HG03565 (cell line): ENCODE measurements at regions not wholly inside any gene's neighbourhood (a gene's known extent, or its start where the extent isn't known, plus 50 kb on each side); places are given as distances from the start of the nearest gene placed in this dataset.

ENCODE experiments used
- ATAC-seq: cut with Tn5 transposase; IDR thresholded peaks from one replicate; pipeline ENCODE4 v1.9.1; 2021; ENCODE audit warnings: mild to moderate bottlenecking, moderate library complexity; ENCODE audit not compliant: unreplicated experiment

DNA sequence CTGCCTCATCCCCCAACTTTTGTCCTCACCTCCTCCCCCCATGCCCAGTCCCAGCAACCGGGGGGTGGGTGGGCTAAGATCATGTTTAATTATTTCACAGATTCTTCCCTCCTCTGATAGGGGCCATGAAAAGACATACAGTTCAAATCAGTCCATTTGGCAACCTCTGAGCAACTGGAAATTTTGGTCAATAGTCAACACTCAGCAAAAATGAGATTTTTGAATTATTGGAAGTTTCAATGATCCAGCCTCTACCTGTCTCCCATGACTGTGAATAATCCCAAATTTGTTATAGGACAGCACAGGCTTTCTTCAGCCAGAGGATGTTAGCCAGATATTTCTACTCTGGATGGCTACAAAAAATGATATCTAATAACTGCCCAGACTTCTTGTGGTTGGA, 549.9 kb downstream of the TNS1 start:
- ATAC-seq = no peak

DNA sequence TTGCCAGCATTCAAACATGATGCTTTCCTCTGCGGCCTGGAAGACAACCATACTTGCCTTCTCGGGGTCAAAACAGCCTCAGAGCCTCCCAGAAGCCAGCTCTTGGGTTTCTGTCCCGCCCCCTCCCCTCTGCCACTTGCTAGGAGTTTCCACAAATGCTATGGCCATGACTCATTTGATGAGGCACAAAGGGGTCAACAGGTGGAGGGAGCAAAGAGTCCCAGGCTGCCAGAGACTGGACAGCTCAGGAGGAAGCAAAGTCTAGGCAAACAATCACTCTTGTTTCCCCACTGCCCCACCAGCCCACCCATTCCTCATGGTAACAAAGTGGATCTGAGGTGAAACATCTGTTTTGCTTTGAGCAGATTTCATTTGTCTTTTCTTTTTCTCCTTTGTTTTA, 551.1 kb downstream of the TNS1 start:
- ATAC-seq = no peak

DNA sequence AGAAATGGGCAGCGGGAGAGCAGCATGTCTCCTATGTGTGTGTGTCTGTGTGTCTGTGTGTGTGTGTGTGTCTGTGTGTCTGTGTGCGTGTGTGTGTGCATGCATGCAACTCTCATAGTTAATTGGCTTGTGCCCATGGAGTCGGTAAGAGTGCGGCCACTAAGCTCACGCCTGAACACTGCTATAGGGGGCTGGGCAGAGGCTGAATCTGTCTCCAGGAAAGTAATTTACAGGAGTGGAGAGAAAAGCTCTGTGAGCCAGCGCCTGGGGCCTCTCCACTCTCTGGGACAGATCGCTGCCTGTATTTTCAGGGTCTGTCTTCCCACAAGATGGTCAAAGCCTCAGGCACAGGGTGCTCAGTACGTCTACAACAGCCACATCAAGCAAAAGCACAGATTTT, 553.4 kb downstream of the TNS1 start:
- no peak for ATAC-seq

DNA sequence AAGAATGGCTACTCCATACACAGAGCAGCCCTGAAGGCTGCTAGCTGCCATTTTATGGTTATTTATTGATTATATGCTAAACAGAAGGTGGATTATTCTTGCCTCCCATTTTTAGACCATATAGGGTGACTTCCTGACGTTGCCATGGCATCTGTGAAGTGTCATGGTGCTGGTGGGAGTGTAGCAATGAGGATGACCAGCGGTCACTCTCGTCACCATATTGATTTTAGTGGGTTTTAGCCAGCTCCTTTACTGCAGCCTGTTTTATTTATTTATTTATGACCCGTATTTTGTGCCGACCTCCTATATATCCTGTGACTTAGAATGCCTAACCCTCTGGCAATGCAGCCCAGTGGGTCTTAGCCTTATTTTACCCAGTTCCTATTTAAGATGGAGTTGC, 553.9 kb downstream of the TNS1 start:
- no peak for ATAC-seq

DNA sequence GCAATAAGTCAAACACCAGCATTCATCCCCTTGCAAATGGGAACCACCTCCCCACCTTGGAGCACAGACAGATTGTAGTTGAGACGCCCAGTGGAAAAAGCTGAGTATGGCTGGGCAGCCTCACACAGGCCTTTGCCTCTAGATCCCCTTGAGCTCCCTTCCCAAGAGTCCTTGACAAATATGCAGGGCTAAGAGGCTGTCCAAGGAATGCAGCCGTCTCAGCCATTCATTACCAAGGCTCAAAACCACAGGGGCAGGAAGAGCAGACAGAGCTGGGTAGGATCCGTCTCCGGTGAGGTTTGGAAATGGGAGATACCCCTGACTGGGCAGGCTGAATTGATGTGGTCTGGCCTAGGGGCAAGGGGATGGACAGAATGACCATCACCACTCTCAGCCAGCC, 557.1 kb downstream of the TNS1 start:
- ATAC-seq = no peak

DNA sequence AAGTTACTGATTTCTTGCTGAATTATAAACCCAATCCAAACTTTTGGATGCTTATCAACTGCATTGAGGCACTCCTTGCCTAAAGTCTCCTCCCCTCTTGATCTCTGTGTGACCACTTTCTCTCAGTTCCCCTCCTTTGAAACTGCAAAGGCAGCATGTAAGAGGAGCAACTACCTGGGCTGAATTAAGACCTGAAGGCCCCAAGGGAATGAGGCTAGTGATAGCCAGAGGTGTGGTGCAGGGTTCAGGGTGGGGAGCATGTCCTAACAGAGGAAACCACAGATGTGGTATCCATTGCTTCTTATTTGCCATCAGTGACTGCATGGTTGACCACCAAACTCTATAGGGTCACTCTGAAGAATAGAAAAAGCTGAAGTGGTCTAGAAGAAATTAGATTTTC, 557.9 kb downstream of the TNS1 start:
- peak; percentile 58 for ATAC-seq

DNA sequence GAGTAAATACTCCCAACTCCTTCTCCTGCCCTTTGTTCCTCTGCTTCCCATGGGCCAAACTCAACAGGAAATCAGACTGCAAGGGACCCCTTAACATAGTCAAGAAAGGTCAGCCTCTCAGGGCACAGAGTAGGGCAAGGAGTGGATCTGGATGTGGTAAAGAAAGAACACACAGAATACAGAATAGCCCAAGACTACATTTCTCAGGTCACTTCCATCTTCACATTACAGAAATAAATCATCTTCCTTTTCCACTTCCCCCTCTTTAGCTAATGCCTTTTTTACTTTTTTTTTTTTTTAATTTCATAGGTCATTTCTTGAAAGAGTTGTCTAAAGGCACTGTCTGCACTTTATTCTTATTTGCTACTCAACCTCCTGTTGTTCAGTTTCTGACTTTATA, 558.3 kb downstream of the TNS1 start:
- no peak for ATAC-seq

DNA sequence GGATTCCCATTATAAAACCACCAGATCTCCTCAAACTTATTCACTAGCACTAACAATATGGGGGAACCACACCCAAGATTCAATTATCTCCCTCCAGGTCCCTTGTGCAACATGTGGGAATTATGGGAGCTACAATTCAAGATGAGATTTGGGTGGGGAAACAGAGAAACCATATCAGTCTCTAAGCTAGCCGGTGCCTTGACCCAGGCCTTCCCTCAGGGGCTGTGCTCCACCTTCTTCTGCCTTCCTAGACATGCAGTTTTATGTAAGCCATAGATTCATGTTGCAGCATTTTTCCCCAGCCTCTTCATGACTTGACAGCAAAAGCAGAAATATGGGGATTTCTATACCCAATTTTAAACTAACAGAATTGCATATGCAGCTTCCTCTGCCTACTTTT, 559.2 kb downstream of the TNS1 start:
- ATAC-seq = no peak

DNA sequence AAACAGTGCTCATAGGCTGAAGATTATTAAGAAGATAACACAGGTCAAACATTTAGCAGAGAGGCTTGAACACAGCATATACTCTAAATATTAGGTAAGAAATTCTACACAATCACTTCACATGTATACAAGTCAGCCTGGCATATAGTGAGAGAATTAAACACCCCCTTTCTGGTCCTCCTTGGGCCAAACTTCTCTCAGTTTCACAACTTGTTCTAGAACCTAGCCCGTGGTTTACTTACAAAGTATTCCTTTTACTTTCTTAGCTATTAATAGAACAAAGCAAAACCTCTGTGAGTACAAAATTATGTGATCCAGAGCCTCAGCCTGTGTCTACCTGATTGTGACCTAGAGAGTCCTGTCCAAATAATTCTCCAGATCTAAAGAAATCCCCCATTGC, 562.8 kb downstream of the TNS1 start:
- ATAC-seq = peak; percentile 55

DNA sequence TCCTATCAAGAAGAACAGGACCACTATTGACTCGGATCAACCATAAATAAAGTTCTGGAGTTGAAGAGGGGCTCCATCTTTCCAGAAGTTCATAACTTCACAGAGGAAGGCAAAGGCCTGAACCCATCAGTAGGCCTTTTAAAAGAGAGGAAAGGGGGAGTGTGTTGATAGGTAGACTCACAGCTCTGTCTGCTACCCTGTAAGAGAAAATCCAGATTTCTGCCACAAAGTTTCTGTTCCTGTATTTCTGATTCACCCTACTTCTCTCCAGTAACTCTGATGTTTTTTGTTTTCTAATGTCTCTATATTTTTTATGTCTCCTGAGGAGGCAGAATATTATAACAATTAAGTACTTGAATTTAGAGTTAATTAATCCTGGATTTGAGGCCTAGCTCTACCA, 564.0 kb downstream of the TNS1 start:
- ATAC-seq = peak; percentile 37

DNA sequence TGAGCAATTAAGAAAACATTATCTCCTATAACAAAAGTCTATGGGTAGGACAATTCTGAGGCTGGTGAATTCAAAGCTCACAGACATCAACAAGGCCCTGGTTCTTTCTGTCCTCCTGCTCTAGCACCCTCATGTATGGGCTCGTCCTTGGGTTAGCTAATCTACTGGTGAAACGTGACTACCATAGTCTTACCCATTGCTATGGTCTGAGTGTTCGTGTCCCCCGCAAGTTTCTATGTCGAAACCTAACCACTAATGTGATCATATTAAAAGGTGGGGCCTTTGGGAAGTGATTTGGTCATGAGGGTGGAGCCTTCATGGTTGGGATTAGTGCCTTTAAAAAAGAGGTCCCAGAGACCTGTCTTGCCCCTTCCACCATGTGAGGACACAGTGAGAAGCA, 564.7 kb downstream of the TNS1 start:
- no peak for ATAC-seq

DNA sequence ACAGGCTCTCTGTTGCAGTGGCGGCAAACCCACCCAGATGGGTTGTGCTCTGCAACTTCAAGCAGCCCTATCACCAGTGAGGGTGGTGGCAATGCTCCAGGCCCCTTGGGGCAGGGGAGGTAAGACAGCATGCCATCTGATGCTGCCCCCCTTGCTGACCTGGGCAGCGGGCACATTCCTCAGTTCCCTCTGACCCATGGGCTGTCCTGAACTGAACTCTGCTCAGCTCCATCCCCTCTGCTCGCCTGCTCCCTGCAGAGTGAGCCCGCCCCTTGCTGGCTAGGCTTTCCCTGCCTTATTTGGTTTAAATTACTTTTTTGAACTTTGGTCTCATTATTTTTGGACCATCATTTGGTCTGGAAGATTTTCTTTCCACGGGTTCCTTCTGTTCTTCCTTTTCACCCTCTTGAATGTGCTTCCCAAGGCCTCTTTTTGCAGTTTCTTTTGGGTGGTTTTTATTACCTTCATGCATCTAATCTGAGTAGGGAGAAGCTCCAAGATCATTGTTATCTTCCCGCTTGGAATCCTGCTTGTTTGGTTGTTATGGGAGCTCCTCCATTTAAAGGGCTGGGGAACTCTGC, 565.4 kb downstream of the TNS1 start:
- no peak for ATAC-seq

DNA sequence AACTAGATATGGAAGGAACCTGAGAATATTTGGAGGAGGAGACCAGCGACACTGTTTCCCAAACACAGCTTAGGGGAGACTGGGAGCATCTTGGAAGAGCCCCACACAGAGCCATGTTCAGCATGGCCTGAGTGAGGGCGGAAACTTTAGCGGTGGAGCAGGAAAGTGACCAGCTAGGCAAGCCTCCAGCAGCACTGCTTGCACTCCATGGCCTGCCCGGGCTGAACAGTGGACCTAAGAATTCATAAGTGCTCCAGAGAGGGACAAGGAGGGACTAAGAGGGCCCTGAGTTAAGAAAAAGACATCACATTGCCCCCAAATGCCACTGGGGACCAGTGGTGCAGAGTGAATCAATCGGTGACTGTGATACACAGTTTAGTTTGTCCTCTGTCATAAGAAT, 566.4 kb downstream of the TNS1 start:
- no peak for ATAC-seq

DNA sequence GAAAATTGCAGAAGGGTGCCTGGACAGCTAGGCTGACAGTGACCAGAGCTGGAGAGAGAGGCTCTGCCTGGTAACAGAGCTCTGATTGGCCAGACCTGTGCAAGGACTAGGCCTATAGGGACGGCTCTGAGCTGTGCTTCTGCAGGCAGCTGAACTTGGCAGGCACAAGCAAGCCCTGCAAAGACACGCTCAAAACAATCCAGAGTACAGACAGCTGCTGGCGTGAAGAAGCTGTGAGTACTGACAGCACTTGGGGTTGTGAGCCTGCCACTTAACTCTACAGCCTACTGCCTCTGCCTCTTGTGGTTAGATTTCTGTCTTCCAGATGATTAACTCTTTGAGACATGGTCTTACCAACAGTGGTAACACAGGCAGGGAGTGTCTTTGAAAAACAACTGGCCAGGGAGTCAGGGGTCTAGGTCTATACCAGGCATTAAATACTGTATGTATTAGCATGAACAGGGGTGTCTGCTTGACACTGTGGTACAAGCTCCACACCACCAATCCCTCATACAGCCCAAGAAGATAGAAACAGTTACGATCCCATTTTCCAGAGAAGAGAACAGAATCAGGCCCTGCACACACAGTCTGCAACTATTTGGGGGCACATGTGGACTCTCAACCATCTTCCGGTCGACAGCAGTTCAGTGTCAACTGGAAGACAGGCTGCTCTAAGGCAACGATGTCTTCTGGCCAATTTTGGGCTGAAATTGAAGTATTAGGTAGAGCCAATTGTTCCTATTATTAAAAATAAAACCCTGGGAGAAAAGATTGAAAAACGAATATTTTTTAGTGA, 568.4 kb downstream of the TNS1 start:
- ATAC-seq = peak; percentile 98

DNA sequence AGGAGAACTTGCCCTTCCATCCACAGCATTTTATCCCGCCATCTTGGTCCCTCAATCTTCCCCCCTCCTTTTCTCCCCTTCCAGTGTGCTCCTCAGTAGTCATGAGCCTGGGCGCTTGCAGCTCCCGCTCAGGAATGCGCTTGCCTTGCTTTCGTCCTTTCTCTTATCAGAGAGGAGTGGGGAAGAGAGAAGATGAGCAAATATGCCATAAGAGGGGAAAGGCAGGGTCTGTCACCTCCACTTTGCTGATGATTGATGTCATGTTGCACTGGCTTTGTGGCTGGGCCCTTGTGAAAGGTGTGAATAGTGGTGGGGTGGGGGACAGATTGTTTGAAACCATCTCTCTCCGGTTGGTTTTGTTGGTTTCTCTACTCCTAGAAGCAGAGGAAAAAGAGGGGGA, 569.3 kb downstream of the TNS1 start:
- ATAC-seq = no peak

DNA sequence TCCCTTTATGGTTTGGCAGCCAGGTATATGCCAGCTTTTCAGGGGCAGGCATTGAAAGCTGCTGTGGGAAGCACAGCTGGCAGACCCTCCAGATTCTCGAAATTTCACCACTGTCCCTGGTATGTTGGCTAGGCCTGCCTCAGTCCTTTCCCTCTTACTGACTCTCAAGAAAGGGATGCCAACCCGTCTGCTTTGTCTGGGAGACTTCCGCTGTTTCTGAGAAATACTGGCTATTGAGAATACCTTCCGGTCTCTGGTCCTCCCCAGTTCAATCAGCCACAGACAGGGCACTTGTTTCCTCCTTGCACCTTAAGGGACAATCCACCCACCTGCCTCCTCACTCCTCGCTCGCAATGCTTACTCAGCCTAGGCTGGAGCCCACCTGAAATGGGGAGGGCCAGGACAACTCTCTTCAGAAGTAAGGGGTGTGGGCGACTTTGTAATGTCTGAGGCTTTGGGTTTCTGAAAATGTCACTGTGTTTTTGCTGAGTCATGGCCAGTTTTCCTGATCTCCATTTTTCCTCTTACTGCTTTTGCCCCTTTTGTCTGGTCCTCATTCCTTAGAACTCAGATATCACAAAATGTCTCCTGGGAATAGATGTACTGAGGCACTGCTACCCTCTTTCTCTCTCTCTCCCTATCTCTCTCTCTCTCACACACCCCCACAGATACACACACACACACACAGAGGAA, 571.1 kb downstream of the TNS1 start:
- no peak for ATAC-seq

DNA sequence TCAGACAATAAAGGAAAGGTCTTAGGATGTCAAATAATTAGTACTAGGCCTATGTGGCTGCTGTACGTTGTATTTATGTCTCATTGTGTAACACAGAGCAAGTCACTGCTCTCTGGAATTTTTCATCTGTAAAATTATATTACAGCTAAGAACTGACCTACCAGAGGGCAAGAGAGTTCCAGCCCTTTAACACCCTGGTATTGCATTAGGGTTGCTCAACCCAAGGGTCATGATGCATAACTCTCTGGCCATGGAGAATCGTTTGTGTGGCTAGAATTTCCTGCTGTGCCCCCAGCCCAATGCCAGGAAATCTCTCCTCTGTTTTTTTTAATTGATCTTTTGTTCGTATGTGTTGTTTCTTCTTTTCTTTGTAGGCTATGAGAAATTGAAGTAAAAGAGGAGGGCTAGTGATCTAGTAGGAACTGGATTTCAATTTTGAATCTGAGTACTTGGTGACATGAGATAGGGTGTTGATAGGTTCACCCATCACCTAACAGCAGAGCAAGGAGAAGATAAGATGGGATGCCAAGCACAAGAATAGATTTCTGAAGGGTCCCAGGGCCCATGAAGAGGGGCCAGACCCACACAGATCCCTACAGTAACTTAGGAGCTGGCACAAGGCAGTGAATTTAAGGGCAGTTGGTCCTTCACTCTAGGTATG, 571.2 kb upstream of the TNP1 start:
- ATAC-seq = no peak

DNA sequence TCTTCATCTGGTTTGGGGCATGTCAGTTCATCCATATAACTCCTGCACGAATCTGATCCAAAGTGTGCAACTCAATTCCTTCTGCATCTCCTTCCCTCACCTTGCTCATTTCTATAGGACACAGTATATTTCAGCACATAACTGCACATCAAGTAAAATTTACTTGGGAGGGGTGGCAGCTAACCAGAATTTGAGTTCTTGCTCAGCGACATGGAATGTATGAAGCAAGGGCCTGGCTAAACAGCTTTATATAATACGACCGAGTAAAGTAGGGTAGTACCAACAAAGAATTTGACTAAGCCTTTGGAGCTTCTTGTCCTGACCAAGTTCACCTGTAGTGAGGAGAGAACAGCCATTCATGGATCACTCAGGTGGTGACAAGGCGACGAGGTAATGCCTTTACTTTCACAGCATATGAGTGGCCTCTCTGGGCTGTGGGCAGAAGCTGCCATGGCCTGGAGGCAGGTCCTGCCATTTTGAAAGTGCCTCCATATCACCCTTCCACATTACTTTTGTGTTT, 570.2 kb upstream of the TNP1 start:
- no peak for ATAC-seq

DNA sequence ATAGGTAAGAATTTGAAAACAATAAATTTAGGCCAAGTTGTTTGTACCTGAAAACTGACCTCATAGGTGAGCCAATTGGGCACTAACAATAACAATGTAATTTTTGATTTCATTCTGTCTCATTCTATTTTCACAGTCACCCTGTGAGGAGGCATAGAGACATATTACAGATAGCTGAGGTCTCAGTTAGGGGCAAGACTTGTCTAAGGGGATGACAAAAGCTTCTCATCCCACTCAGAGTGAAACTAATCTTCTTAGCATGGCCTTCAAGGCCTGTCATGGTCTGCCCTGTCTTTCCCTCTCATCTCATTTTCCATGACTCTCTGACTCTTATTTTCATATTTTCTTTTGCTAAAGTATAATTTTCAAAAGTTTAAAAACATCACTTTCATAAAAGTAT, 562.0 kb upstream of the TNP1 start:
- no peak for ATAC-seq

DNA sequence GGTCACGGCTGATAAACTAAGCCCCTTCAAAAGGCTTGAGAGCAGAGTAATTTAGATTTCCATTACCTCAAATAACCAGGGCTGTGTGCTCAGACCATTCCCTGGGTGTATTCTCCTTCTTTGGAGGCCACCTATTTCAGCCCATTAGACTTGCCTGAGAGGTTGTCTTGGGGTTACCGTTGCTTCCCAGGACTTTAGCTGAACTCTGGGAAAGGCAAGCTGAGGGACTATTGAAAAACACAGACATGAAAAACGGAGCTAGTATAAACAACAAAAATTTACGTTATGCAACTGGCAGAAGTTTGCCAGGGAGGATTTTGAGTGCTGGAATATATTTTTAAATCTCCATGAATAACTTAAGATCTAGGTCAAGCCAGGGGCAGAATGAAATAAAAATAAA, 561.0 kb upstream of the TNP1 start:
- ATAC-seq = no peak

DNA sequence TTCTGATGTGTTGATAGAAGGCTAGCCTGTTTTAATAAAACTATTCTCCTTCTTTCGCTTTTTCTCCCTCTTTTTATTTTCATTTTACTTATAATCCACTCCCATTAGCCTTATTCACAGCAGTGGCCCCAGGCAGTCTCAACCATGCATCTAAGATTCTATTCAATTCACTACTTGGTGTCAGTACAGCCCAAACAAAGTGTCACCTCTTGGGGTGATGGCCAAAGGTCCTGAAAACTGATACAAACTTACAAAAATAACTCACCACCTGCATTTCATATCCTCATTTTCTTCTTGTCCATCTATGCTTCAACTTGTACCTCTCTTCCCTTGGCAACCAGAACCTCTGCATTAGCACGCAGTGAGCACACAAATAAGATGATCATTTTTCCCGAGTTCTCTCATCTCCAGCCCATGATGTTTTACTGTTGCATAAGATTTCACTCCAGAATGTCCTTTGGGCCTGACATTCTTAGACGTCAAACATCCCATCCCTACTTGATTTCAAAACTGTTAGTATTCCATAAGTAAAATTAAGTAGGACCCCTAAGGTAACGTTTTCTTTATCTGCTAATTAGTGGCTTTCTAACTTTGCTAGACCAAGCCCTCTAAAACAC, 559.3 kb upstream of the TNP1 start:
- ATAC-seq = no peak
